Tibial nerve (tissue), 4 donors: ENCODE measurements at regions not wholly inside any gene's neighbourhood (a gene's known extent, or its start where the extent isn't known, plus 50 kb on each side); places are given as distances from the start of the nearest gene placed in this dataset.

Experiments used
- CTCF ChIP-seq, 5 experiments: fragments of 200-600 bp in 3 of 5; fragments of 450-650 bp in 2 of 5; sonication (generic) in 3 of 5; IDR thresholded peaks; one replicate each; pipeline ENCODE4 v1.5.1; 2016 to 2019; ENCODE audit warnings: antibody characterized with exemption in 5 of 5, mild to moderate bottlenecking in 3 of 5, moderate library complexity in 2 of 5
- EP300 ChIP-seq, 2 donors: sonication (generic); formaldehyde crosslinking; IDR thresholded peaks; one replicate each; pipeline ENCODE4 v1.6.1; 2017; ENCODE audit warnings: antibody characterized with exemption in 2 of 2, mild to moderate bottlenecking in 1 of 2
- POLR2A ChIP-seq, 2 donors: fragments of 450-650 bp; IDR thresholded peaks; one replicate each; pipeline ENCODE4 v1.6.1; 2017; ENCODE audit warnings: antibody characterized with exemption in 2 of 2, mild to moderate bottlenecking in 2 of 2, moderate library complexity in 2 of 2

- TF ChIP-seq CTCF (IDR thresholded peaks at IDR 0.05) (no peak), POLR2A (IDR thresholded peaks at IDR 0.05) (no peak), EP300 (IDR thresholded peaks at IDR 0.05) (no peak)
Measured at GRCh38 chr5:104733063-104733669, 1170.6 kb upstream of the NUDT12 start.
